ENCODE measurements at regions not wholly inside any gene's neighbourhood (a gene's known extent, or its start where the extent isn't known, plus 50 kb on each side); places are given as distances from the start of the nearest gene placed in this dataset.

DNA sequence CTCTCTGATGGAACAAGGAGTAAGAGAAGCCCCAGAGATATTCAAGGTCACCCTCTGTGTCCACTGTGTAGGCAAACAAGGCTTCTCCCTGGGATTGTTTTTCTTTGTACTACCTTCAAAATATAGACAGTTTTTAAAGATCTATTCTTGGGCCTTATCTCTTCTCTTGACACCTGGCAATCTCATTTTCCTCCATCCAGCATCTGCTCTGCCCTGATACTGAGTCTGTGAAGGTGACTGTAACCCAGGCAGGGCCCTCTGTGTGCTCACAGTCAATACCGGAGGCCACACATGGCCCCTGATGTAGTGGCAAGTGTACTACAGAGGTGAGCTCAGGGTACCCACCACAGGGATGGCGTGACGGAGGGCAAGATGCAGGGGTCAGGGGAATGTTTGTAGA lies 221.1 kb downstream of the SNX10 start:
- Histone ChIP-seq H3K4me1 (ENCODE audit: control insufficient read depth in 4 of 4, insufficient read depth in 4 of 4, low read length in 3 of 4) (no peaks in the 10 kb centered on the region), H3K27ac (ENCODE audit: low read depth in 1 of 2, low read length in 2 of 2) (no peak overlapping the region), H3K36me3 (ENCODE audit: control insufficient read depth in 4 of 4, insufficient read depth in 3 of 4, low read depth in 1 of 4, low read length in 3 of 4) (no peaks in the 10 kb centered on the region), H3K9ac (ENCODE audit: low read depth in 1 of 2, low read length in 2 of 2) (no peak overlapping the region), H3K9me3 (ENCODE audit: control insufficient read depth in 4 of 4, low read length in 3 of 4) (no peaks in the 10 kb centered on the region), H3K27me3 (ENCODE audit: control insufficient read depth in 4 of 4, insufficient read depth in 4 of 4, low read length in 3 of 4) (no peaks in the 10 kb centered on the region), H3K4me3 (ENCODE audit: low read depth in 1 of 3, low read length in 3 of 3) (no peak overlapping the region)
- WGBS, result 81% methylated on average over 3 of the region's 3 CpGs
- DNase-seq (ENCODE audit: low spot score), result no peak
- TF ChIP-seq HNF4G (IDR thresholded peaks at IDR 0.05) (no peak), RXRA (IDR thresholded peaks at IDR 0.05) (no peak), YY1 (IDR thresholded peaks at IDR 0.05) (no peak), NR2F2 (IDR thresholded peaks at IDR 0.05) (no peak), SP1 (IDR thresholded peaks at IDR 0.05) (no peak)
- TF ChIP-seq, protein P1, sequence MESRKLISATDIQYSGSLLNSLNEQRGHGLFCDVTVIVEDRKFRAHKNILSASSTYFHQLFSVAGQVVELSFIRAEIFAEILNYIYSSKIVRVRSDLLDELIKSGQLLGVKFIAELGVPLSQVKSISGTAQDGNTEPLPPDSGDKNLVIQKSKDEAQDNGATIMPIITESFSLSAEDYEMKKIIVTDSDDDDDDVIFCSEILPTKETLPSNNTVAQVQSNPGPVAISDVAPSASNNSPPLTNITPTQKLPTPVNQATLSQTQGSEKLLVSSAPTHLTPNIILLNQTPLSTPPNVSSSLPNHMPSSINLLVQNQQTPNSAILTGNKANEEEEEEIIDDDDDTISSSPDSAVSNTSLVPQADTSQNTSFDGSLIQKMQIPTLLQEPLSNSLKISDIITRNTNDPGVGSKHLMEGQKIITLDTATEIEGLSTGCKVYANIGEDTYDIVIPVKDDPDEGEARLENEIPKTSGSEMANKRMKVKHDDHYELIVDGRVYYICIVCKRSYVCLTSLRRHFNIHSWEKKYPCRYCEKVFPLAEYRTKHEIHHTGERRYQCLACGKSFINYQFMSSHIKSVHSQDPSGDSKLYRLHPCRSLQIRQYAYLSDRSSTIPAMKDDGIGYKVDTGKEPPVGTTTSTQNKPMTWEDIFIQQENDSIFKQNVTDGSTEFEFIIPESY (IDR thresholded peaks at IDR 0.05), result no peak
- TF ChIP-seq, protein P2, sequence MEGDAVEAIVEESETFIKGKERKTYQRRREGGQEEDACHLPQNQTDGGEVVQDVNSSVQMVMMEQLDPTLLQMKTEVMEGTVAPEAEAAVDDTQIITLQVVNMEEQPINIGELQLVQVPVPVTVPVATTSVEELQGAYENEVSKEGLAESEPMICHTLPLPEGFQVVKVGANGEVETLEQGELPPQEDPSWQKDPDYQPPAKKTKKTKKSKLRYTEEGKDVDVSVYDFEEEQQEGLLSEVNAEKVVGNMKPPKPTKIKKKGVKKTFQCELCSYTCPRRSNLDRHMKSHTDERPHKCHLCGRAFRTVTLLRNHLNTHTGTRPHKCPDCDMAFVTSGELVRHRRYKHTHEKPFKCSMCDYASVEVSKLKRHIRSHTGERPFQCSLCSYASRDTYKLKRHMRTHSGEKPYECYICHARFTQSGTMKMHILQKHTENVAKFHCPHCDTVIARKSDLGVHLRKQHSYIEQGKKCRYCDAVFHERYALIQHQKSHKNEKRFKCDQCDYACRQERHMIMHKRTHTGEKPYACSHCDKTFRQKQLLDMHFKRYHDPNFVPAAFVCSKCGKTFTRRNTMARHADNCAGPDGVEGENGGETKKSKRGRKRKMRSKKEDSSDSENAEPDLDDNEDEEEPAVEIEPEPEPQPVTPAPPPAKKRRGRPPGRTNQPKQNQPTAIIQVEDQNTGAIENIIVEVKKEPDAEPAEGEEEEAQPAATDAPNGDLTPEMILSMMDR (IDR thresholded peaks at IDR 0.05; ENCODE audit: low read depth, low read length, missing input control), result no peak
- TF ChIP-seq, protein P3, sequence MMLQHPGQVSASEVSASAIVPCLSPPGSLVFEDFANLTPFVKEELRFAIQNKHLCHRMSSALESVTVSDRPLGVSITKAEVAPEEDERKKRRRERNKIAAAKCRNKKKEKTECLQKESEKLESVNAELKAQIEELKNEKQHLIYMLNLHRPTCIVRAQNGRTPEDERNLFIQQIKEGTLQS (IDR thresholded peaks at IDR 0.05), result no peak

DNA sequence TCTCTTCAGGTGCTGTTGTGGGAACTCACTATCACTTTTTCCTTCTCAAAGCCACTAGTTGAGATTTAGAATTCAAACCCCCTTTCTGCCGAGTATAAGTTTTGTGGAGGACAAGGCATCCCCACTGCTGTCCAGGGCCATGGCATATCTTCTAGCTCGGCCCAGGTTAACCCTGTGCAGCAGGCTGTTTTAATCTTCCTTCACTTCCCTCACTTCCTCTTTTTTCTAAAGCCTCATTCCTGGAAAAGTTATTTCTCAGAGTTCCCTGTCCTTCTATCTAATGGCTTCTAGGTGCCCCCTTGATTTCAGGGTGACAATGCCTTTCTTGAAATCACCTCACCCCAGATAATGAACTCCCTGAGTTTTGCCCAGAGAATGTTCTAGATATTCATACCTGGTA lies 222.3 kb downstream of the SNX10 start:
- H3K4me3 ChIP-seq (ENCODE audit: low read depth in 1 of 3, low read length in 3 of 3), result no peak overlapping the region
- 80% methylated on average over 2 of the region's 2 CpGs for WGBS
- no peak overlapping the region for H3K9ac ChIP-seq (ENCODE audit: low read depth in 1 of 2, low read length in 2 of 2)
- no peaks in the 10 kb centered on the region for H3K36me3 ChIP-seq (ENCODE audit: control insufficient read depth in 4 of 4, insufficient read depth in 3 of 4, low read depth in 1 of 4, low read length in 3 of 4)
- no peaks in the 10 kb centered on the region for H3K4me1 ChIP-seq (ENCODE audit: control insufficient read depth in 4 of 4, insufficient read depth in 4 of 4, low read length in 3 of 4)
- TF ChIP-seq RAD21 (IDR thresholded peaks at IDR 0.05), result no peak
- TF ChIP-seq GABPA (IDR thresholded peaks at IDR 0.05 in 1 of 2, conservative IDR thresholded peaks at IDR 0.05 in 1 of 2), result no peak
- no peak for TF ChIP-seq YY1 (IDR thresholded peaks at IDR 0.05)
- TF ChIP-seq HNF4A (conservative IDR thresholded peaks at IDR 0.05), result no peak
- TF ChIP-seq, protein P3 (IDR thresholded peaks at IDR 0.05), result no peak
- no peak for TF ChIP-seq FOXA2 (IDR thresholded peaks at IDR 0.05)
- no peak for TF ChIP-seq HNF4G (IDR thresholded peaks at IDR 0.05)
- TF ChIP-seq, protein P2 (IDR thresholded peaks at IDR 0.05; ENCODE audit: low read depth, low read length, missing input control), result no peak
- H3K27me3 ChIP-seq (ENCODE audit: control insufficient read depth in 4 of 4, insufficient read depth in 4 of 4, low read length in 3 of 4), result peaks cover 0 to 5% (median 0%) of the 10 kb centered on the region in 4 donors
- no peak for DNase-seq (ENCODE audit: low spot score)
- H3K9me3 ChIP-seq (ENCODE audit: control insufficient read depth in 4 of 4, low read length in 3 of 4), result no peaks in the 10 kb centered on the region
- H3K27ac ChIP-seq (ENCODE audit: low read depth in 1 of 2, low read length in 2 of 2), result no peak overlapping the region
